ENCODE measurements at regions not wholly inside any gene's neighbourhood (a gene's known extent, or its start where the extent isn't known, plus 50 kb on each side); places are given as distances from the start of the nearest gene placed in this dataset.

GRCh38 chr9:119477197-119477596, 108.0 kb upstream of the BRINP1 start:
- no peak for TF ChIP-seq CTCF (IDR thresholded peaks at IDR 0.05; ENCODE audit: low read depth, low read length)
- TF ChIP-seq EZH2phosphoT487 (IDR thresholded peaks at IDR 0.05; ENCODE audit: low read depth) = no peak
- H3K4me1 ChIP-seq (ENCODE audit: low read length) = no peaks in the 10 kb centered on the region
- H3K79me2 ChIP-seq (ENCODE audit: low read length) = no peaks in the 10 kb centered on the region
- no peaks in the 10 kb centered on the region for H4K20me1 ChIP-seq (ENCODE audit: insufficient read depth, low read length)
- no peaks in the 10 kb centered on the region for H3K9me3 ChIP-seq (ENCODE audit: insufficient read depth, low read length)
- H3K27me3 ChIP-seq (ENCODE audit: low read depth, low read length) = no peaks in the 10 kb centered on the region
- no peak overlapping the region for H3K27ac ChIP-seq (ENCODE audit: low read length)
- no peak overlapping the region for H2AFZ ChIP-seq (ENCODE audit: low read depth, low read length)
- H3K4me3 ChIP-seq (ENCODE audit: low read length) = no peak overlapping the region
- H3K9ac ChIP-seq (ENCODE audit: low read length) = no peak overlapping the region
- H3K4me2 ChIP-seq (ENCODE audit: low read length) = no peak overlapping the region
- no peaks in the 10 kb centered on the region for H3K36me3 ChIP-seq (replicated peaks; ENCODE audit: low read depth, low read length)

- TF ChIP-seq CTCF (IDR thresholded peaks at IDR 0.05; ENCODE audit: low read depth, low read length) (no peak), EZH2phosphoT487 (IDR thresholded peaks at IDR 0.05; ENCODE audit: low read depth) (no peak)
- Histone ChIP-seq H4K20me1 (ENCODE audit: insufficient read depth, low read length) (no peaks in the 10 kb centered on the region), H3K9me3 (ENCODE audit: insufficient read depth, low read length) (no peaks in the 10 kb centered on the region), H3K36me3 (replicated peaks; ENCODE audit: low read depth, low read length) (no peaks in the 10 kb centered on the region), H3K4me1 (ENCODE audit: low read length) (no peaks in the 10 kb centered on the region), H3K4me3 (ENCODE audit: low read length) (no peak overlapping the region), H3K79me2 (ENCODE audit: low read length) (no peaks in the 10 kb centered on the region), H3K4me2 (ENCODE audit: low read length) (no peak overlapping the region), H3K9ac (ENCODE audit: low read length) (no peak overlapping the region), H2AFZ (ENCODE audit: low read depth, low read length) (no peak overlapping the region), H3K27ac (ENCODE audit: low read length) (no peak overlapping the region), H3K27me3 (ENCODE audit: low read depth, low read length) (no peaks in the 10 kb centered on the region)
Measured at GRCh38 chr9:119458068-119458467, 88.8 kb upstream of the BRINP1 start.

GRCh38 chr9:119453980-119454379, 84.7 kb upstream of the BRINP1 start:
- Histone ChIP-seq H3K9ac (ENCODE audit: low read length) (no peak overlapping the region), H3K4me2 (ENCODE audit: low read length) (no peak overlapping the region), H3K27ac (ENCODE audit: low read length) (no peak overlapping the region), H3K9me3 (ENCODE audit: insufficient read depth, low read length) (no peaks in the 10 kb centered on the region), H3K4me1 (ENCODE audit: low read length) (no peaks in the 10 kb centered on the region), H2AFZ (ENCODE audit: low read depth, low read length) (no peak overlapping the region), H3K4me3 (ENCODE audit: low read length) (no peak overlapping the region), H3K36me3 (replicated peaks; ENCODE audit: low read depth, low read length) (no peaks in the 10 kb centered on the region), H4K20me1 (ENCODE audit: insufficient read depth, low read length) (no peaks in the 10 kb centered on the region), H3K79me2 (ENCODE audit: low read length) (no peaks in the 10 kb centered on the region), H3K27me3 (ENCODE audit: low read depth, low read length) (no peaks in the 10 kb centered on the region)
- TF ChIP-seq EZH2phosphoT487 (IDR thresholded peaks at IDR 0.05; ENCODE audit: low read depth) (no peak), CTCF (IDR thresholded peaks at IDR 0.05; ENCODE audit: low read depth, low read length) (no peak)

- no peaks in the 10 kb centered on the region for H3K27me3 ChIP-seq (ENCODE audit: low read depth, low read length)
- no peak overlapping the region for H3K4me3 ChIP-seq (ENCODE audit: low read length)
- no peaks in the 10 kb centered on the region for H3K36me3 ChIP-seq (replicated peaks; ENCODE audit: low read depth, low read length)
- H3K4me1 ChIP-seq (ENCODE audit: low read length) = no peaks in the 10 kb centered on the region
- no peak for TF ChIP-seq CTCF (IDR thresholded peaks at IDR 0.05; ENCODE audit: low read depth, low read length)
- TF ChIP-seq EZH2phosphoT487 (IDR thresholded peaks at IDR 0.05; ENCODE audit: low read depth) = no peak
- H3K27ac ChIP-seq (ENCODE audit: low read length) = no peak overlapping the region
- no peaks in the 10 kb centered on the region for H3K9me3 ChIP-seq (ENCODE audit: insufficient read depth, low read length)
- H3K4me2 ChIP-seq (ENCODE audit: low read length) = no peak overlapping the region
- no peaks in the 10 kb centered on the region for H3K79me2 ChIP-seq (ENCODE audit: low read length)
- no peak overlapping the region for H2AFZ ChIP-seq (ENCODE audit: low read depth, low read length)
- no peak overlapping the region for H3K9ac ChIP-seq (ENCODE audit: low read length)
- no peaks in the 10 kb centered on the region for H4K20me1 ChIP-seq (ENCODE audit: insufficient read depth, low read length)
Measured at GRCh38 chr9:119453490-119453911, 84.3 kb upstream of the BRINP1 start.

Measured in OCI-LY3 (cell line).